ENCODE measurements at regions not wholly inside any gene's neighbourhood (a gene's known extent, or its start where the extent isn't known, plus 50 kb on each side); places are given as distances from the start of the nearest gene placed in this dataset.
"Not testable (repeated sequence)": the region's sequence is repeated elsewhere in the genome, so short reads cannot be mapped to it uniquely, and the experiment has no call there.

DNA sequence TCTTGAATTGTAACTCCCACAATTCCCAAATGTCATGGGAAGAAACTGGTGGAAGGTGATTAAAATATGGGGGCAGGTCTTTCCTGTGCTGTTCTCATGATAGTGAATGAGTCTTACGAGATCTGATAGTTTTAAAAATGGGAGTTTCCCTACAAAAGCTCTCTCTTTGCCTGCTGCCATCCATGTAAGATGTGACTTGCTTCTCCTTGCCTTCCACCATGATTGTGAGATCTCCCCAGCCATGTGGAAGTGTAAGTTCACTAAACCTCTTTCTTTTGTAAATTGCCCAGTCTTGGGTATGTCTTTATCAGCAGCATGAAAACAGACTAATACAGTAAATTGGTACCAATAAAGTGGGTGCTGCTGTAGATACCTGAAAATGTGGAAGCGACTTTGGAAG is 245.0 kb downstream of the PTGER3 start:
- not testable (repeated sequence) for DNase-seq (ENCODE audit: extremely low spot score, insufficient read length, low read depth); FAIRE-seq

DNA sequence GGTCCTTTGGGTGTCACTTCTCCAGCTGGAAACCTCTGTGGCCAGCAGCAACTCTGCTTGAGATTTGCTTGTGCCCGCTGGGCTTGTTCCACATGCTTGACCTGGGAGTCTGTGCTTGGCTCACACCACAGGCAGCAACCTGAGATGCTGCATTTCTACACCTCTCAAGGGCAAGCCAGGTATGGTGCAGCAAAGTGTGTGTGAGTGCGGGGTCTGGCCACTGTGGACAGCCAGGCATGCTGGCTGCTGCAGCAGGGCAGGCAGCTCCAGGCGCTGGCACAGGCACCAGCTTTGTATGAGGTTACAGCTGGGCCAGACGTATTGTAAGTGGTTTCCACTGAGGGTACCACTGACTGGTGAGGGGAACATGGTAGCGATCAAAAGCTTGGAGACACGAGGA is 242.0 kb downstream of the PTGER3 start:
- no peak for FAIRE-seq

DNA sequence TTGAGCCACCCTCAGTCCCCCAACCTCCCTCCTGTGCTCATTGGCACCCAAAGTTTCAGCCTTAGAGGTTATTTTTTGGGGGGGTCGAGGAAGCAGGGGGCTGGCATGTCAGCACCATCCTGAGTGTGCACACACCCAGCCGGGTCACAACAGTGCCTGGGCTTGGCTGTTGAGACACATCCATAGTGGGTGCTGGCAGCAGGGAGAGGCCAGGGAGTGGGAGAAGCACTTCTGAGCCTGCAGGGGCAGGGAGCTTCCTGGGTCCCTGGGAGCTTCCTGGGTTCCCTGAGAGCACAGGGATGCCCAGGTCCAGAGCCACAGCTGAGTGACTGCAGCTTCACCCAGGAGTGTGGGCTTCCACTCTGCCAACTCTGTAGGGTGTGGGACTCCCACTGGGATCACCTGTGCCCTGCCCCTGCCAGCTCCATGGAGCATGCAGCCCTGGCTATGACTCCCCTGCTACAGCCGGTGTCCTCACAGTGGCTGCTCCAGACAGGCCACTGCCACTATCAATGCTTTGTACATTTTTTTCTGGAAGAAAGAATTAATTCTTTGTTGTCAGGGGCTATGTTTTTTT is 240.4 kb downstream of the PTGER3 start:
- DNase-seq (ENCODE audit: extremely low spot score, insufficient read length, low read depth) (no peak), FAIRE-seq (no peak)

More for the DNA sequence above, 242.0 kb downstream of the PTGER3 start:
- DNase-seq (ENCODE audit: extremely low spot score, insufficient read length, low read depth): no peak

DNA sequence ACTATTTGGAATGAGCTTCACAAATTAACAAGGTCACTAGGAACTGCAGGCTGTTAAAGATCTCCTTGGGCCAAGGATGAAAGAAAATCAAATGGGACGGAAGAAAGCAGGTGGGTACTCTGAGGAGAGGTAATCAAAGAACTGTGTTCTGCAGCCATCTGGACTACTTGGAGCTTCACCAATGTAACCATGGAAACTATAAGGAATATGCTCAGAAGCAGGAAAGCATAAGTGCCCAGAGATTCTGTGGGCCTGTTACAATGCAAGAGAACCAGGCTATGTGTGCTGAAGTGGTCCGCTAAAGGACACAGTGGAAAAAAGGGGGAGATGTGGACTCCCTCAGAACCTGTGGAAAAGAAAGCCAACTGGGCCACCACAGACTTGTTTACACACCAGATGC is 238.5 kb downstream of the PTGER3 start:
- no peak for FAIRE-seq

DNA sequence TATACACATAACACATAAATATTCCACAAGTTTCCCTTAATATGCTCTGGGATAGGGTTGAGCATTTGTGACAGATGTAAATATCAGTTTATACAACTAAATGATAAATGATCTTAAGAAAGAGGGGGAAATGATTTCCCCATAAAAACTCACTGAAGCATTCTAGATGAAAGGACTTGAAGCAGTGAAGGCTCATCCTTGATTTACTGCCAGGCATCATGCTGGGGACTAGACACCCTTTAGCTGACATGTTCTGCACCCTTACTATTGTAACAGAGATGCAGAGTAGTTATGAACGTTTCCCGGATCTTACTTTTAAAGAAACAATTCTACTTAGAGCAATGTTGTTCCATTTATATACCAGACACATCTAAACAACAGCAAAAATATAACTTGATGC is 235.8 kb downstream of the PTGER3 start:
- no peak for FAIRE-seq

More for the DNA sequence above, 238.5 kb downstream of the PTGER3 start:
- no peak for DNase-seq (ENCODE audit: extremely low spot score, insufficient read length, low read depth)

DNA sequence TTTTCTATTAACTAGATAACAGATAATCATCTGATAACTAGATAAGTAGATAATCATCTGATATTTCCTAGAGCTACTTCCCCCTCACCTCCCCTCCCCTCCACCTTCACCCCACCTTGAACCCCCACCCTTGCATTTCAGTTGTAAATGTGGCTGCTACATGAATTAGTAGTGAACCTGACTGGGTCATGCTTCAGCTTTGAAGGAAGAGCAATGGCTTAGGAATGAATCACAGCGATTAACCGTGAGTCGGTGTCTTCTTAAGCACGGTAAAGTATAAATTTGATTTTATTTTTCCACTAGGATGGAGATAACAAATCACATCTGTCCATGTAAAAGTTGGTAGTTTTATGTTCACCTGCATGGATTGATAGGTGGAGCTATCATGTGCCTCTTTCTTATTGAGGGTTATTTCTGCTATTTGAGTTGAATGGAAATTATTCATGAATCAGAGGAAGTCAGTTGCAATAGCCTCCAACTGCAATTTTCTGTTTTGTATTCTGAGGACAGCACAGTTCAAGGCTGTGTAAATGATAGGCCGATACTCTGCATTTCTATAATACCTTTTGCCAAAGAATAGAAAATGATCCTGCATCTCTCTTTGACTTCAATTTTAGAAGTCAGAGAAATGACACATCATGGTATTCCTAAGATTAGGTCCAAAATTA is 235.0 kb downstream of the PTGER3 start:
- no peak for DNase-seq (ENCODE audit: extremely low spot score, insufficient read length, low read depth)
- FAIRE-seq: no peak

More for the DNA sequence above, 235.8 kb downstream of the PTGER3 start:
- no peak for DNase-seq (ENCODE audit: extremely low spot score, insufficient read length, low read depth)

DNA sequence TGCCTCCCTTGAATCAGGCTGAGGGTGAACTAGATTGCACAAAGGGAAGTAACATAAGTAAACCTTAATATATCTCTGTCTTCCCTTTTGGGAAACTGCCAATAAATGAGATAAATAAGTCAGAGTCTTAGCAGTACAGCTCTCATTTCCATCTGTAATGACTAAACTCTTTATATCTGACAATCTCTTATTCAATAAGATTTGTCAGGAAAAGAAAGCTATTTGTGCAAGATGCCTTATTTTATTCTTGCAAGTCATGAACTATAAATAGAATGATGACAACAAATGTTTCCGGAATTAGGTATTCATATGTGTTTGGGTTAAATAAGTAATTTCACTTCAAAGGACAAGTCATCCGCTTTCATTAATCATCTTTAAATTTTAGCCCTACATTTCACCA is 229.2 kb downstream of the PTGER3 start:
- DNase-seq (ENCODE audit: extremely low spot score, insufficient read length, low read depth) (no peak), FAIRE-seq (no peak)

DNA sequence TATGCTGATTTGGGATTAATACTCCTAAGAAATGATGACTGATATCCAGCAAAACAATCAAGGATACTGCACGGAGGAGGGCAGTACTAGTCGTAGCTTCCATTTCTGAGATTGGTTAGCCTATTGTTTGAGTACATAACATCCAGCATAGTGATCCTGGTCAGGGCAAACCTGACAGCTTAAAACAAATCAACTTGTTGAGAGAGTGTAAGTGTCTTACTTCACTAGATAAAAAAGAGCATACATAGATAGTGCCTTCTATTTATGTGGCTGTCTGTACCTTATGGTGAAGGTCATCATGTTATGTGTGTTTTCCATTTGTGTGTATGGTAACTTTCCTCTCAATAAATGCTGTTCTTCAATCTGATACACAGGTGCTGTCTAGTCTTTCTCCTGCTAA is 228.4 kb downstream of the PTGER3 start:
- no peak for FAIRE-seq

DNA sequence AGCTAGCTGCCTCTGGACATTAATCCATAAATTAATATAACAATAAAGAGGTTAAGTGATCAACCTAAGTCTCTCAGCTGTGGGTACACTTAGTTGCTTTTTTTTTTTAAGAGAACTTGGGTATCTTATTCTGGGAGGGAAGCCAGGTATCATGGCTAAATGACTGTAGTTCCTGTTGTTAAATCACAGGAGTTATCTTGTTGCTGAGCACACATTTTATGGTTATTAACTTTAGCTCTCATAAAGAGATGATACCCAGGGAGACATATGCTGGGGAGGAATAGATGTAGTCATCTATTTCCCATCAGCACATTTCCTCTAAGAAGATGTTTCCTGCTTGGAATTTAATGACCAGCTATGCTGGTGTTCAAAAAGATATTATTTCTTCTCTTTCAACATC is 227.8 kb downstream of the PTGER3 start:
- DNase-seq (ENCODE audit: extremely low spot score, insufficient read length, low read depth) (no peak), FAIRE-seq (no peak)

More for the DNA sequence above, 228.4 kb downstream of the PTGER3 start:
- DNase-seq (ENCODE audit: extremely low spot score, insufficient read length, low read depth): no peak

DNA sequence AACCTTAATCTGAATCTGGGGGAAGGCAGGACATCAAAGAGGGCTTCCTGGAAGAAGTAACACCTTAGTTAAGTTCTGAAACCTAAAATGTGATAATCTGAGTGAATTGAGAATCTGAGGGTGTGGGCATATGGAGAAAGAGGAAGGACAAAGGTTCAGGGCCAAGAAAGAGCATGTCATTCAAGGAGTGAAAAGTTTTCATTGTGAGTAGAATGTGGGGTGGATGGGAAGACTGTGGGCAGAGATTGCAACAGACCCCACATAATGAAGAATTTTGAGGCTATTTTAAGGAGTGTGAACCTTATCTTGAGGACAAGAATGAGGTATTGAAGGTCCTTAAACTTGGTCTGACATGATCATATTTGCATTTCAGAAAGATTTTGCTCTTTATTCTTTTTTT is 227.2 kb downstream of the PTGER3 start:
- FAIRE-seq (no peak), DNase-seq (ENCODE audit: extremely low spot score, insufficient read length, low read depth) (no peak)

DNA sequence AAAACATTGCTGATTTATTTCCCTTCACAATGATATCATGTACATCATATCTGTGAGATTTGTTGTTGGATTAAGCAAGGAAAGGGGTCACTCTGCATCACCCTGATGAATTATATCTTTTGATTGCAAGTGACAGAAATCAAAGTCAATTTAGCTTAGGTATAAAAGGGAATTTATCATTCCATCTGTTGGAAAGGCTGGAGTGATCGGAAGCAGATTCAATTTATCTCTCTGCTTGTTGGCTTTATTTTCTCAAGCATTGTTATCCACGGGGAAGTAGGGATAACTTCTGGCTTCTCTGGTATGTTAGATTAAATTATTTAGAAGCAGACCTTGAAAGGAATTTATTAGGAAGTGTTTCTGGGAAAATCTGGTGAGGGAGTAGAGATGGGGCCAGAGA is 226.6 kb downstream of the PTGER3 start:
- DNase-seq (ENCODE audit: extremely low spot score, insufficient read length, low read depth) (no peak), FAIRE-seq (no peak)

DNA sequence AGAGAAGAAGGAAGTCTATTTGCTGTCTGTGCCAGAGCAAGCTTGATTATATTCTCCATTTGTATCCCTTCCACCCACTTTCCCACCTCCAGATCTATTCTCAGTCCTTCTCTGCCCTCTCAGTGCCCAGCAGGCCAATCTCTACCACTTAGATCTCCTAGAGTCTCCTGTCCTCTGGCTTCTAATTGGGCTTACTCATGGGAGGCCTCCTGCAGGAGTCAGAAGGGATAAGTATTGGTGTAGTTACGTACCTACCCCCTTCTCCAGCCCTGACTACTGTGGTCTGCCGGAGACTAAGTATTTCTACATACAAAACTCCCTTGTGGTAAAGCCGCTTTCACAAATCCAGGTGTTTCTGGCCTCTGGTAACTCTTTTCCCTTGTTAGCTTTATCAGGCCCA is 221.2 kb downstream of the PTGER3 start:
- FAIRE-seq: no peak

DNA sequence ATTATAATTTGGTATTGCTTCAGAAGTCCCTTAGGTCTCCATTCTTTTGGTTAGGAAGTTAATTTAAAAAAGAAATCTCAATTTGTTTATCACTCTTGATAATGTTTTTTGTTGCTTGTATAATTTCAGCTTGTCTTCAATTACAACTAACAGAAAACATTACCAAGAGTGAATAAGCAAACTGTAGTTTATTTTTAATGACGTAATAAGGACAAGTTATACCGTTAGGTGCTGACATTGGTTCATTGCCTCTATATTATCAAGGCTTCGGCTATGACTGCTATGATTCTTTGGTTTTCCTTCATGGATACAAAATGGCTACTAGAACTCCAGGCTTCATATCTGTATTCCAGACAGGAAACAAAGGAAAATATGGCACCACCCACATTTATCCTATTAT is 220.6 kb downstream of the PTGER3 start:
- no peak for FAIRE-seq

More for the DNA sequence above, 221.2 kb downstream of the PTGER3 start:
- no peak for DNase-seq (ENCODE audit: extremely low spot score, insufficient read length, low read depth)

DNA sequence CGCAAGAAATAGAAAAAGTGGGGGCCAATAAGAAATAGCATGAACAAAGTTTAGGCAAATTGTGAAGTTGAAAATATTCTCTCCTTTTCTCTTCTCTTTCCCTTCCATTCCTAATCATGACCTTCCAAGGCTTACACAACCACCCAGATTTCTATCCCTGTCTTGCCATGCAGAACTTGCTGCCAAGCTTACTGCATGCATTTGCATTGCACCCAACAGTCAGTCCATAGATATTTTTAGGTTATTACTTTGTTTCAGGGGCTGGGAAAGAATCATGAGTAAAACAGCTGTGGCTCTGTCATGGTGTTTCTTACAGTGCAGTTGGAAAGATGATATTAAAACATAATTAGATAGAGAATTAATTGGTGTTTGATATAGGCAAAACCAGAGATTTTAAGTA is 219.4 kb downstream of the PTGER3 start:
- no peak for FAIRE-seq
- no peak for DNase-seq (ENCODE audit: extremely low spot score, insufficient read length, low read depth)

More for the DNA sequence above, 220.6 kb downstream of the PTGER3 start:
- no peak for DNase-seq (ENCODE audit: extremely low spot score, insufficient read length, low read depth)

DNA sequence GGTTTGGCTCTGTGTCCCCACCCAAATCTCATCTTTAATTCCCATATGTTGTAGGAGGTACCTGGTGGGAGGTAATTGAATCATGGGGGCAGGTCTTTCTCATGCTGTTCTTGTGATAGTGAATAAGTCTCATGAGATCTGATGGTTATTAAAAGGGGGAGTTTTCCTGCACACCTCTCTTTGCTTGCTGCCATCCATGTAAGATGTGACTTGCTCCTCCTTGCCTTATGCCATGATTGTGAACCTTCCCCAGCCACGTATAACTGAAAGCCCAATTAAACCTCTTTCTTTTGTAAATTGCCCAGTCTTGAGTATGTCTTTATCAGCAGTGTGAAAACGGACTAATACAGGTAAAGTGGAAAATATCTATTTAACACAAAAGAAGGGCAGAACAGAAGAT is 213.3 kb downstream of the PTGER3 start:
- not testable (repeated sequence) for FAIRE-seq; DNase-seq (ENCODE audit: extremely low spot score, insufficient read length, low read depth)

DNA sequence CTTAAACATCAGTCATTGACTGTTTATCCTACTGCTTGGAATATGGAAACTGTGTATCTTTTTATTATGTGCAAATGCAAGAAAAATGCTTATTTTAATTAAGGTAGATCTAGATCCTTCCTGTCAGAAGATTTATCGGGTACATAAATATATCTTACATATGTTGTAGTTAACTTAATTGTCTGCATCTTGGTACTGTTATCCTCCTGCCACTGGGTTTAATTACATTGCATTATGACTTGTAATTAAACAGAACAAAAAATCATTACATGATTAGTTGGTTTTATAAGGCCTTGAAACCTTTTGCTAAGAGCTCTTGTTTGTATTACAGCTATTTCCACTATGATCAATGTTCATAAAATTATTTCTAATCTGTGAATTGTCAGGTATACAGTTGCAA is 211.2 kb downstream of the PTGER3 start:
- no peak for FAIRE-seq
- DNase-seq (ENCODE audit: extremely low spot score, insufficient read length, low read depth): no peak

DNA sequence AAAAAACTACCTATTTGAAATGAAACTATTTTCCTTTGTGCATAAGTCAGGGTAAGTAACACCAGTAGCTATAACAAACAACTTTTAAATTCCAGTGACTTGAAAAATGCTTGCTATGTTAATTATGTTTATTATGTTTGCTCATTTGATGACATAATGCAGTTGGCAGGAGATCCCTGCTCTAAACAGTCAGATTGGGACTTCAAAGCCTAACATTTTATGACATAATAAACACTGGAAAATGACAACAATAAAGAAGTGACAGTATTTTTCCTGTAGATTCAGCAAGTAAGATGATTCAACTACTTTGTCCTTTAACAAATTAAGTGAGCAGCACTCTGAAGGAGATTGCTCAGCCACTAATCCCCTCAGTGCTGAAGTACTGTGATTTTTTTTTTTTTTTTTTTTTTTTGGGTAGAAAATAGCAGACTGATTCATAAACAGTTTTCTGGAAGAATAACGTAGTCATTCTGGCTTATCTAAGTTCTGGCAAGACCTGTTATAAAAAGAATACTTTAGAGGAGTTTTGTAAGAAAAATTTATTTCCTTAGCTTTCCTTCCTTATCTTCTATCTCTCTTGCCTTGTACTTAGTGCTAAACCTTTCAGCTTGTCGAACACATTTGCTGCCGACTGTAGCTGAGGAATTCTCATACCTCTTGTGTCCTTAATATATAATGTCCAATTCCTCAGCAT is 207.2 kb downstream of the PTGER3 start:
- FAIRE-seq (no peak), DNase-seq (ENCODE audit: extremely low spot score, insufficient read length, low read depth) (no peak)

DNA sequence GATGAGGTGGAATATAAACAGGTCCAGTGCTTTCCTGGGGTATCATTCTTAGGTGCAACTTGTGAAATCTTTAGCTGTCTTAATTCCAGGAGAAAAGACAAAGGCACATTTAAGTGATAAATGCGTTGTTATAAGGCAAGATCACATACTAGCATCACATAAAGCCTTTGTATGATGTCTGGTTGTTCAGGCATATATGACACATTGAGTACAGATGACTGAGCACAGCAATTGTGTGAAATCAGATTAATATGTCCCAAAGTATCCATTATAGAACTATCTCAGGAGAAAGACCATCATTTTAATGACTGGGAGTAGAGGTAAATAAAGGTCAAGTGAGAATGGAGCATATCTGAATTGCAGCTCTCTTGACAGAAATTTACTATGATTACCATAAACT is 205.1 kb downstream of the PTGER3 start:
- FAIRE-seq: no peak
- no peak for DNase-seq (ENCODE audit: extremely low spot score, insufficient read length, low read depth)

DNA sequence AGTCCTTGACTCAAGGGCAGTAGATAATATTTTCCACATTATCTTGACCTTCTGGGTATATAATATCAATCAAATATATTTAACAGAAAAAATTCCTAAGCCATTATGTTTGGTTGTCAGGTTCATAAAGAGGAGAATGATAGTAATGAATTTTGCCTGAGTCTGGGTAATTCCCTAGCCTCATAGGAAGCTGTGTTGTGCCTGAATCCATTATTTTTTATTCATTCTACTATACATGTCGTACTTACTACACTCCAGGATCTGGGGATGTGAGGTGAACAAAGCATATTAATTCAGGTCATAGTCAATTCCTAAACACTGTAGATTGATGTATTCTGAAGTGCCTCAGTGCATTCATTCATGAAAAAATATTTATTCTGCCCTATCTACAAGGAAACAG is 204.2 kb downstream of the PTGER3 start:
- DNase-seq (ENCODE audit: extremely low spot score, insufficient read length, low read depth) (no peak), FAIRE-seq (no peak)

DNA sequence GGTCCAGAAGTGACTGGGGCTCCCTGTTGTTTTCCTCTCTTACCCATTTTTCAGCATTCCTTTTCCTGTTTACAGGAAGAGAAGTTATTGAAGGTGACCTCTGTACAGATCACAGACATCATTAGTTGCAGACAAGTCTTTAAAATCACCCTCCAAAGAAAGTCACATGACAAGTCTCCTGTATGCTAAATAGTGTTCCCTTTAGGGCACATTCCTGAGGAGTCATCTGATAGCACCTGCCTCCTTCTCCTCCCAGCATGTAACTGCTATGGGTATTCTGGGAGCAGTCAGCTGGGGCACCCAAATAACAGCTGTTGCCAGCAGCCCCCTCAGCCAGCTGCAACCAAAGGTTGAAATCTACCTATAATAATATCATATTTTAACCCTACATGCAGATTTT is 200.6 kb downstream of the PTGER3 start:
- FAIRE-seq (no peak), DNase-seq (ENCODE audit: extremely low spot score, insufficient read length, low read depth) (no peak)

DNA sequence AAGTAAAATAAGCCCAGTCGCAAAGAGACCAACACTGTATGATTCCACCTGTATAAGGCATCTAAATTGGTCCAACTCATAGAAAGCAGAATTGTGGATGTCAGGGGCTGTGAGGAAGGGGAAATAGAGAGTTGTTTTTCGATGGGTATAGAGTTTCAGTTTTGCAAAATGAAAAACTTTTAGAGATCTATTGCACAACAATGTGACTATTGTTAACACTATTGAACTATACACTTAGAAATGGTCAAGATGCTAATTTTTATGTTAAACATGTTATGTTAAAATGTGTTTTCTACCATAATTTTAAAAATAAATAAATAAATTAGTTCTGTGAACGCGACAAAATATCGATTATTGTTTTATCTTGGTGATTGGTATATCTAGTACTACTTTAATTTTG is 192.4 kb downstream of the PTGER3 start:
- no peak for DNase-seq (ENCODE audit: extremely low spot score, insufficient read length, low read depth)

More for the DNA sequence above, 192.4 kb downstream of the PTGER3 start:
- FAIRE-seq: no peak
